Endothelial cell of umbilical vein (primary cell): ENCODE measurements at regions not wholly inside any gene's neighbourhood (a gene's known extent, or its start where the extent isn't known, plus 50 kb on each side); places are given as distances from the start of the nearest gene placed in this dataset.

Experiments
- BruUV-seq: library from RNA; stranded (reverse); fragments of 400-500 nt; replicated peaks from 2 replicates; lab custom pipeline; 2021; lab: Mats Ljungman, UMichigan
- CTCF ChIA-PET: fragments of 300-600, 350-600 bp; sonication (Branson Sonifier 250); formaldehyde crosslinking; loops from one replicate; lab custom pipeline; 2021; ENCODE audit warnings: antibody characterized with exemption, inconsistent platforms; lab: Charles Lee
- POLR2A ChIA-PET: fragments of 300-600, 350-600 bp; sonication (Branson Sonifier 250); formaldehyde crosslinking; loops from one replicate; lab custom pipeline; 2021; ENCODE audit warnings: antibody characterized with exemption, inconsistent platforms; lab: Charles Lee
- DNase-seq: peaks from one replicate; pipeline ENCODE4 v3.0.0-alpha.2; 2011; ENCODE audit warnings: low read depth, low spot score
- FAIRE-seq: peaks from 2 replicates; lab custom pipeline; 2011; peaks lifted over from hg19 to GRCh38; lab: Jason Lieb, UNC
- H2AFZ ChIP-seq: 2 replicates; pipeline ENCODE4 v1.6.0; 2012; ENCODE audit warnings: low read depth, low read length, control low read depth, inconsistent platforms
- H3K27ac ChIP-seq: 2 replicates; pipeline ENCODE4 v1.5.1; 2011; ENCODE audit warnings: low read depth, mild to moderate bottlenecking, control low read depth, low read length, moderate library complexity; ENCODE audit not compliant: insufficient read depth
- H3K27me3 ChIP-seq, 2 experiments: 2 replicates each; pipeline versions ENCODE4 v1.6.0 to v1.6.1; 2011; ENCODE audit warnings: low read length in 2 of 2, mixed read lengths in 1 of 2; ENCODE audit not compliant: control insufficient read depth in 2 of 2, insufficient read depth in 2 of 2
- H3K36me3 ChIP-seq, 2 experiments: 2 replicates in 1 of 2; 3 replicates in 1 of 2; pipeline ENCODE4 v1.5.1; 2011; ENCODE audit warnings: low read length in 2 of 2, mild to moderate bottlenecking in 1 of 2, moderate library complexity in 1 of 2; ENCODE audit not compliant: control insufficient read depth in 2 of 2, insufficient read depth in 2 of 2; ENCODE audit errors: extremely low read depth in 1 of 2
- H3K4me1 ChIP-seq: 3 replicates; pipeline ENCODE4 v1.5.1; 2011; ENCODE audit warnings: mild to moderate bottlenecking, low read length; ENCODE audit not compliant: control insufficient read depth, insufficient read depth; ENCODE audit errors: extremely low read depth
- H3K4me2 ChIP-seq: 2 replicates; pipeline ENCODE4 v1.6.1; 2011; ENCODE audit warnings: low read length, control low read depth, mixed read lengths; ENCODE audit not compliant: insufficient read depth
- H3K4me3 ChIP-seq, 3 experiments: fragments of 200-600 bp in 1 of 3; sonication (generic), shearing (Covaris generic) in 1 of 3; replicated peaks in 1 of 3; 2 replicates each; pipeline ENCODE4 v1.5.1; 2011 to 2016; ENCODE audit warnings: control low read depth in 3 of 3, low read length in 3 of 3, mild to moderate bottlenecking in 2 of 3, inconsistent platforms in 1 of 3, low read depth in 1 of 3, moderate library complexity in 1 of 3; ENCODE audit not compliant: insufficient read depth in 1 of 3
- H3K79me2 ChIP-seq: 2 replicates; pipeline ENCODE4 v1.6.0; 2012; ENCODE audit warnings: low read length, inconsistent platforms; ENCODE audit not compliant: control insufficient read depth, insufficient read depth
- H3K9ac ChIP-seq: replicated peaks from 2 replicates; pipeline ENCODE3; 2011; ENCODE audit warnings: low read length, control low read depth; ENCODE audit not compliant: insufficient read depth; ENCODE audit errors: extremely low read depth
- H3K9me1 ChIP-seq: replicated peaks from 3 replicates; pipeline ENCODE4 v1.6.0; 2011; ENCODE audit warnings: mild to moderate bottlenecking, low read length; ENCODE audit not compliant: control insufficient read depth, insufficient read depth; ENCODE audit errors: extremely low read depth
- H3K9me3 ChIP-seq: replicated peaks from 2 replicates; pipeline ENCODE4 v1.5.1; 2012; ENCODE audit warnings: low read length, inconsistent platforms; ENCODE audit not compliant: control insufficient read depth, insufficient read depth
- H4K20me1 ChIP-seq: replicated peaks from 2 replicates; pipeline ENCODE3; 2011; ENCODE audit warnings: mild to moderate bottlenecking, low read length; ENCODE audit not compliant: control insufficient read depth, insufficient read depth; ENCODE audit errors: extremely low read depth
- EZH2 ChIP-seq: IDR thresholded peaks from 2 replicates; pipeline ENCODE4 v1.6.1; 2012; ENCODE audit warnings: borderline replicate concordance, low read depth, mild to moderate bottlenecking, moderate library complexity, low read length, inconsistent platforms; ENCODE audit not compliant: severe bottlenecking
- FOS ChIP-seq: IDR thresholded peaks from 2 replicates; pipeline ENCODE4 v1.6.1; 2011; ENCODE audit warnings: mild to moderate bottlenecking, low read length, moderate library complexity, borderline replicate concordance; ENCODE audit not compliant: insufficient read depth
- GATA2 ChIP-seq: IDR thresholded peaks from 2 replicates; pipeline ENCODE4 v1.7.0; 2011; ENCODE audit warnings: low read depth, mild to moderate bottlenecking, moderate library complexity, mixed read lengths, low read length; ENCODE audit not compliant: insufficient read length, insufficient read depth
- JUN ChIP-seq: IDR thresholded peaks from 2 replicates; pipeline ENCODE4 v1.6.1; 2011; ENCODE audit warnings: borderline replicate concordance, low read depth; ENCODE audit not compliant: insufficient read length, insufficient read depth
- MAX ChIP-seq: IDR thresholded peaks from 2 replicates; pipeline ENCODE4 v1.6.1; 2011; ENCODE audit not compliant: insufficient read depth, insufficient read length
- MYC ChIP-seq: IDR thresholded peaks from one replicate; pipeline ENCODE4 v1.6.1; 2011; ENCODE audit warnings: mild to moderate bottlenecking, low read depth, low read length
- POLR2A ChIP-seq: IDR thresholded peaks from 2 replicates; pipeline ENCODE4 v1.6.1; 2012; ENCODE audit warnings: low read depth, mild to moderate bottlenecking, control low read depth, low read length
- POLR2AphosphoS5 ChIP-seq: IDR thresholded peaks from 2 replicates; pipeline ENCODE4 v1.6.1; 2012; ENCODE audit warnings: low read depth, mild to moderate bottlenecking, control low read depth, low read length, moderate library complexity; ENCODE audit not compliant: insufficient read depth
- dilution Hi-C: fragments of 300-500 bp; cut with MboI; formaldehyde crosslinking; loops from one replicate; pipeline ENCODE4 v1.15.0; 2019; ENCODE audit warnings: low sequenced_read_pairs; ENCODE audit not compliant: extremely low pct_ligation_motif_present
- intact Hi-C: fragments of 100-400 bp; cut with micrococcal nuclease; formaldehyde crosslinking; loops from one replicate; pipeline ENCODE4 v1.10.0; 2022
- TF ChIP-seq, protein P1 (sequence below), 2 donors: IDR thresholded peaks; 1 replicate in 1 of 2; 2 replicates in 1 of 2; pipeline ENCODE4 v1.5.1; 2011; ENCODE audit warnings: low read length in 2 of 2, mild to moderate bottlenecking in 2 of 2, moderate library complexity in 2 of 2, control low read depth in 1 of 2, inconsistent platforms in 1 of 2, low read depth in 1 of 2; ENCODE audit not compliant: insufficient read depth in 1 of 2; ENCODE audit errors: extremely low read depth in 1 of 2

DNA sequence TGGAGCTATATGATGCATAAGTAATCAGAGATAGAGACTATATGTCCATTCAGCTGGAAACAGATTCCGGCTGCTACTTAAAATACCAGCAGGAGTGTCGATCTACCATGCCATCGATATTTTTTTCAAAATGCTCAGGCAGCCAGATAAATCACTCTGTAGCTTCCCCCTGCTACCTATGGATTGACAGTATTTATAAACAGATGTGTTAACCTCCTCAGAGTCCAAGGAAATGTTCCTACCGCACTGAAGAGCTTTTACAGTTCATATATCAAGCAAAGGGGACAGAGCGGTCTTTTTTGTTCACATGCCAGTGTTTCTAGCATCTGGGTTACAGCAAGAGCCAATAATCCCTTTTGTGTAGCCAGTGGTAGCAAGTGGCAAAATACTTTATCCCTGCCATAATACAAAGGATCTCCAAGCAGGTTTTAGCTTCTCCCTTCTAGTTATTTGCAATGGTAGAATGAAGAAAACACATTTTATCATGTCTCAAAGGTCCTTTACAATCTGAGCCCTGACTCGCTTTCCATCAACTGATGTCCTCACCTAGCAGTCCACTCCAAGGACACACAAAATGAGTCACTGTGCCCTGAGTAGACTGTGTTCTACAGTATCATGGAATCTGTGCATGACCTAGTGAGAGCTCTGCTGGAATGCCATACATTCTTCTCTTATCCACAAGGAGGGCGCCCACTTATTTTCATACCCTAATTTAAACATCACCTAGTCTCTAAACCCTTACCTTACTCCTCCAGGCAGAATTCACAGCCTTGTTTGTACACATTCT lies 507.0 kb downstream of the TBL1XR1 start:
- BruUV-seq: no TSS peak
- Histone ChIP-seq H3K79me2 (no peaks in the 10 kb centered on the region), H2AFZ (no peak overlapping the region), H3K9me3 (no peaks in the 10 kb centered on the region), H4K20me1 (no peaks in the 10 kb centered on the region), H3K27ac (no peak overlapping the region), H3K4me1 (no peaks in the 10 kb centered on the region), H3K9me1 (no peaks in the 10 kb centered on the region), H3K4me2 (no peak overlapping the region), H3K27me3 (no peaks in the 10 kb centered on the region), H3K36me3 (no peaks in the 10 kb centered on the region), H3K4me3 (no peak overlapping the region), H3K9ac (no peak overlapping the region)
- intact Hi-C loops (no loop called here), dilution Hi-C loops (no loop called here)
- ChIA-PET CTCF (interaction anchor here (0.7 kb wide), 1 partner anchor 26 kb away, joined by 3 read pairs; no protein-coding TSS in a partner anchor), POLR2A (no interaction called here)
- DNase-seq (no peak), FAIRE-seq (no peak)
- no peak for TF ChIP-seq GATA2

DNA sequence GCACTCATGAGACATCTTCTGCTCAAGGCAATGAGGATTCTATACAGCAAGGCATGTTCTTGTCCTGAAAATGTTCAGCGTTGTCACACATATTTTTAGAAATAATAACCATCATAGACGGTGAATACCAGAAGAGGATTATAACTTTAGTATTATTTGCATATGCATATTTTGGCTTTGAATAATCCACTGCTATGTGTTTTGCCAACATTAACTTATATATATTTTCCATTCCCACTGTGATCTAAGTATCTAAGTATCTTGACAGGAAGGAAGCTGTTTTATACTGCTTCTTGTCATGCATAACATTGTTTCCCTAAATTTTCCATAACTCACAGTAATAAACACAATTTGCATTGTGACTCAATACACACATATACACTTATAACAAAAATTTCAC lies 509.5 kb downstream of the TBL1XR1 start:
- no peak overlapping the region for H3K4me3 ChIP-seq
- FAIRE-seq (no peak), DNase-seq (peak; percentile 35)
- intact Hi-C loops: no loop called here
- ChIA-PET CTCF (no interaction called here), POLR2A (no interaction called here)
- H3K4me1 ChIP-seq: no peaks in the 10 kb centered on the region
- no peak overlapping the region for H3K27ac ChIP-seq
- H3K36me3 ChIP-seq: no peaks in the 10 kb centered on the region
- no peaks in the 10 kb centered on the region for H3K79me2 ChIP-seq
- no peaks in the 10 kb centered on the region for H3K9me3 ChIP-seq
- TF ChIP-seq EZH2 (no peak), MYC (no peak), POLR2AphosphoS5 (no peak), MAX (no peak), FOS (no peak), JUN (no peak), POLR2A (no peak), GATA2 (no peak)
- TF ChIP-seq, protein P1, sequence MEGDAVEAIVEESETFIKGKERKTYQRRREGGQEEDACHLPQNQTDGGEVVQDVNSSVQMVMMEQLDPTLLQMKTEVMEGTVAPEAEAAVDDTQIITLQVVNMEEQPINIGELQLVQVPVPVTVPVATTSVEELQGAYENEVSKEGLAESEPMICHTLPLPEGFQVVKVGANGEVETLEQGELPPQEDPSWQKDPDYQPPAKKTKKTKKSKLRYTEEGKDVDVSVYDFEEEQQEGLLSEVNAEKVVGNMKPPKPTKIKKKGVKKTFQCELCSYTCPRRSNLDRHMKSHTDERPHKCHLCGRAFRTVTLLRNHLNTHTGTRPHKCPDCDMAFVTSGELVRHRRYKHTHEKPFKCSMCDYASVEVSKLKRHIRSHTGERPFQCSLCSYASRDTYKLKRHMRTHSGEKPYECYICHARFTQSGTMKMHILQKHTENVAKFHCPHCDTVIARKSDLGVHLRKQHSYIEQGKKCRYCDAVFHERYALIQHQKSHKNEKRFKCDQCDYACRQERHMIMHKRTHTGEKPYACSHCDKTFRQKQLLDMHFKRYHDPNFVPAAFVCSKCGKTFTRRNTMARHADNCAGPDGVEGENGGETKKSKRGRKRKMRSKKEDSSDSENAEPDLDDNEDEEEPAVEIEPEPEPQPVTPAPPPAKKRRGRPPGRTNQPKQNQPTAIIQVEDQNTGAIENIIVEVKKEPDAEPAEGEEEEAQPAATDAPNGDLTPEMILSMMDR (IDR thresholded peaks at IDR 0.05; ENCODE audit: extremely low read depth in 1 of 2, insufficient read depth in 1 of 2, low read depth in 1 of 2, low read length in 2 of 2): no peak
- no peaks in the 10 kb centered on the region for H3K9me1 ChIP-seq
- no peaks in the 10 kb centered on the region for H3K27me3 ChIP-seq
- BruUV-seq: no TSS peak
- dilution Hi-C loops: no loop called here
- H4K20me1 ChIP-seq: no peaks in the 10 kb centered on the region
- H2AFZ ChIP-seq: no peak overlapping the region
- no peak overlapping the region for H3K9ac ChIP-seq
- no peak overlapping the region for H3K4me2 ChIP-seq
